Activated T-cell treated with anti-CD3 and anti-CD28 coated beads, Interleukin-2, amount 50 U/mL, for 24 hours (primary cell): ENCODE measurements at regions not wholly inside any gene's neighbourhood (a gene's known extent, or its start where the extent isn't known, plus 50 kb on each side); places are given as distances from the start of the nearest gene placed in this dataset.

ENCODE experiments used
- DNase-seq: peaks from one replicate; pipeline ENCODE4 v3.0.0-alpha.2; 2020
- H3K27ac Mint-ChIP-seq: 2 replicates; pipeline ENCODE4 v1.8.0; 2020; ENCODE audit warnings: mild to moderate bottlenecking, mixed read lengths
- H3K27me3 Mint-ChIP-seq: 2 replicates; pipeline ENCODE4 v1.8.0; 2020; ENCODE audit warnings: mixed read lengths
- H3K36me3 Mint-ChIP-seq: 2 replicates; pipeline ENCODE4 v1.8.0; 2020; ENCODE audit warnings: low read depth, mixed read lengths
- H3K4me1 Mint-ChIP-seq: 2 replicates; pipeline ENCODE4 v1.8.0; 2020; ENCODE audit warnings: low read depth, mixed read lengths
- H3K4me3 Mint-ChIP-seq: 2 replicates; pipeline ENCODE4 v1.8.0; 2020; ENCODE audit warnings: mild to moderate bottlenecking, moderate library complexity, mixed read lengths
- H3K9me3 Mint-ChIP-seq: 2 replicates; pipeline ENCODE4 v1.8.0; 2020; ENCODE audit warnings: mixed read lengths

GRCh38 chr11:25902476-25902875 is 429.5 kb upstream of the ANO3 start:
- DNase-seq = no peak
- H3K27ac Mint-ChIP-seq = no peak overlapping the region
- H3K27me3 Mint-ChIP-seq = no peaks in the 10 kb centered on the region
- H3K36me3 Mint-ChIP-seq = no peaks in the 10 kb centered on the region
- no peak overlapping the region for H3K4me3 Mint-ChIP-seq
- peaks cover 7% of the 10 kb centered on the region for H3K9me3 Mint-ChIP-seq
- no peaks in the 10 kb centered on the region for H3K4me1 Mint-ChIP-seq

GRCh38 chr11:25908726-25909125 is 423.2 kb upstream of the ANO3 start:
- Mint-ChIP-seq H3K4me1 (no peaks in the 10 kb centered on the region), H3K36me3 (no peaks in the 10 kb centered on the region), H3K27me3 (no peaks in the 10 kb centered on the region)

DNA sequence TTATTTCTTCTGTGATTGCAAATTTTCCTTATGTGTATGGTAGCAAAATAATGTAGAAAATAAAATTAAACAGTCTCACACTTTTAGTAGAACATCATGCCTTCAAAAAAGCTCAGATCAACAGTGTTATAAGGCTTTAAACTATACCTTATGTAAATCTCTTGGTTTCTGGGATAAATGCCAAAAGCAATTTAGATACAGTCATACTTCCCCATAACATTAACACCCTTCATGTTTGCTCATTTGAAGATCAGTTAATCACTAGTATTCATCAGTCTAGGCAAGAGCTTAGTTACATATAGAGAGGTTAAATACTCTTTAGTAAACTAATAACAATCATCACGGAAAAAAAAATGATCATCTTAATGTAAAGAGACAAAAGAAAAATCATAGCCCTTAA is 421.8 kb upstream of the ANO3 start:
- Mint-ChIP-seq H3K27ac (no peak overlapping the region), H3K9me3 (peaks cover 13% of the 10 kb centered on the region), H3K27me3 (no peaks in the 10 kb centered on the region), H3K36me3 (no peaks in the 10 kb centered on the region), H3K4me1 (no peaks in the 10 kb centered on the region), H3K4me3 (no peak overlapping the region)
- no peak for DNase-seq

More at GRCh38 chr11:25908726-25909125, 423.2 kb upstream of the ANO3 start:
- H3K9me3 Mint-ChIP-seq = peaks cover 4% of the 10 kb centered on the region
- no peak overlapping the region for H3K4me3 Mint-ChIP-seq
- no peak for DNase-seq
- no peak overlapping the region for H3K27ac Mint-ChIP-seq

- Mint-ChIP-seq H3K36me3 (no peaks in the 10 kb centered on the region), H3K4me3 (no peak overlapping the region), H3K27ac (no peak overlapping the region), H3K9me3 (peaks cover 30% of the 10 kb centered on the region), H3K27me3 (no peaks in the 10 kb centered on the region), H3K4me1 (no peaks in the 10 kb centered on the region)
- no peak for DNase-seq
Observed at GRCh38 chr11:25920356-25920755, 411.6 kb upstream of the ANO3 start.

- H3K9me3 Mint-ChIP-seq = peaks cover 23% of the 10 kb centered on the region
- no peak overlapping the region for H3K27ac Mint-ChIP-seq
- H3K4me1 Mint-ChIP-seq = no peaks in the 10 kb centered on the region
- H3K4me3 Mint-ChIP-seq = no peak overlapping the region
- DNase-seq = no peak
- H3K36me3 Mint-ChIP-seq = no peaks in the 10 kb centered on the region
- no peaks in the 10 kb centered on the region for H3K27me3 Mint-ChIP-seq
Observed at GRCh38 chr11:25924586-25924985, 407.3 kb upstream of the ANO3 start.

- Mint-ChIP-seq H3K4me3 (no peak overlapping the region), H3K9me3 (peaks cover 23% of the 10 kb centered on the region), H3K27me3 (no peaks in the 10 kb centered on the region), H3K27ac (no peak overlapping the region), H3K4me1 (no peaks in the 10 kb centered on the region), H3K36me3 (no peaks in the 10 kb centered on the region)
- DNase-seq = no peak
Observed at GRCh38 chr11:25925359-25925758, 406.6 kb upstream of the ANO3 start.

DNA sequence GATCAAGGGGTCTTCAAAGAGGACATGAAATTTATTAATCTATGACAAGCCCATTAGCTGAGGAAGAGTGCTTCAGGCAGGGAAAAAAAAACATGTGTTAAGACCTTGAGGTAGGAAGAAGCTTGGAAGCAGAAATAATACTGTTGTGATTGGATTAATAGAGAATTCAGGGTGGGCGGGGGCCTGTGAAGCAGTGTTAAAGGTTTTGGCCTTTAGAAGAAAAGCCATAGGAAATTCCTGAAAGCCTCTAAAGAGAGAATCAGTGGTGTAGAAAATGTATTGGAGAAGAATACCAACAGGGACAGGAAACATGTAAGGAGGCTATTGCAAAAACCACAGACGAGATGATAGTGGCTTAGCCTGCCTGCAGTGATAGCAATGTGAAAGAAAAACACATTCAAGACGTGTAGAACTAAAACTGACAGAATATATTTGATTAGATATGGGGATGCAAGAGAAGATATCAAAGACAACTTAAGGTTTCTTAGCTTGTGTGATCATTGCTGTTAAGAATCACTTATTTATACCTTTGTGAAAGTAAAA is 404.4 kb upstream of the ANO3 start:
- peaks cover 21% of the 10 kb centered on the region for H3K9me3 Mint-ChIP-seq
- H3K4me1 Mint-ChIP-seq = no peaks in the 10 kb centered on the region
- no peak for DNase-seq
- H3K36me3 Mint-ChIP-seq = no peaks in the 10 kb centered on the region
- H3K4me3 Mint-ChIP-seq = no peak overlapping the region
- no peaks in the 10 kb centered on the region for H3K27me3 Mint-ChIP-seq
- H3K27ac Mint-ChIP-seq = no peak overlapping the region

DNA sequence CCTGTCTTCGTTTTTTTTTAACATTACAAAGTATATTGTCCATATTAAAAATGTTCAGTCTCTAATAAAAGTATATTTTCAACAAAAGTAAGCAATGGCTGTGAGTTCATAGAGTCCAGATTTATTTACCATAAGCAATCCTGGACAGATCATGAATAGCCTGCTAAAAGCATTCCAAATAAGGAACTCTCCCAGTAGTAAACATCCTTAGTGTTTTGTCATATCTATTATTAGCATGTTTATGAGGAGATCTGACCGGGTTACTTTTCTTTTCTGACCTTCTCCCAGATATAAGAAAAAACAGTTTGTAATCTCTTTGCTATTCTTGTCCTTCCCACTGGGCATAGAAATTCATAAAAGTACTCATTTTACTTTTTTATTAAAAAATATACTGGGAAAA is 403.9 kb upstream of the ANO3 start:
- H3K9me3 Mint-ChIP-seq = peaks cover 17% of the 10 kb centered on the region
- H3K4me3 Mint-ChIP-seq = no peak overlapping the region
- no peaks in the 10 kb centered on the region for H3K36me3 Mint-ChIP-seq
- H3K4me1 Mint-ChIP-seq = no peaks in the 10 kb centered on the region
- no peak for DNase-seq
- H3K27me3 Mint-ChIP-seq = no peaks in the 10 kb centered on the region
- H3K27ac Mint-ChIP-seq = no peak overlapping the region

GRCh38 chr11:25938952-25939351 is 393.0 kb upstream of the ANO3 start:
- H3K27ac Mint-ChIP-seq = no peak overlapping the region
- no peak overlapping the region for H3K4me3 Mint-ChIP-seq
- DNase-seq = no peak
- H3K27me3 Mint-ChIP-seq = no peaks in the 10 kb centered on the region
- no peaks in the 10 kb centered on the region for H3K36me3 Mint-ChIP-seq
- peaks cover 12% of the 10 kb centered on the region for H3K9me3 Mint-ChIP-seq
- no peaks in the 10 kb centered on the region for H3K4me1 Mint-ChIP-seq

- no peak overlapping the region for H3K27ac Mint-ChIP-seq
- H3K9me3 Mint-ChIP-seq = peaks cover 10% of the 10 kb centered on the region
- no peaks in the 10 kb centered on the region for H3K36me3 Mint-ChIP-seq
- DNase-seq = no peak
- H3K27me3 Mint-ChIP-seq = no peaks in the 10 kb centered on the region
- H3K4me1 Mint-ChIP-seq = no peaks in the 10 kb centered on the region
- no peak overlapping the region for H3K4me3 Mint-ChIP-seq
Observed at GRCh38 chr11:25939691-25940090, 392.2 kb upstream of the ANO3 start.

GRCh38 chr11:25941353-25941752 is 390.6 kb upstream of the ANO3 start:
- Mint-ChIP-seq H3K27ac (no peak overlapping the region), H3K9me3 (peaks cover 8% of the 10 kb centered on the region), H3K27me3 (no peaks in the 10 kb centered on the region), H3K4me1 (no peaks in the 10 kb centered on the region), H3K36me3 (no peaks in the 10 kb centered on the region), H3K4me3 (no peak overlapping the region)
- no peak for DNase-seq

DNA sequence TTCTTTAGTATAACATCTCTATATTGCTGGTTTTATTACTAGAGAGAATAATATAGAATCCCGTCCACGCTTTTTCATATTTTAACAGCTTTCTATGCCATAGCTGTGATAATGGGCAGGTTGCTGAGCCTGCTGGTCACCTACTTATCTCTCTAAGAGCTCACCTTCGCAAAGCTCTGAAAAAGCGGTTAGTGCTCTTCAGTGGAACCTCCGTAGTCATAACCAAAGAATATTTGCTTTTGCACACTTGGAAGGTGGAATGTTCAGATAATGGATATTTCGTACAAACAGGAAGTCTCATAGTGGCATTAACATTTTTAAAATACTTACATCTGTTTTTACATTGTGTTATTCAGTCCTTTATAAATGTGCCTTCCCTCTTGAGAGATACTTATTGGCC is 388.9 kb upstream of the ANO3 start:
- Mint-ChIP-seq H3K9me3 (peaks cover 7% of the 10 kb centered on the region), H3K4me1 (no peaks in the 10 kb centered on the region), H3K27me3 (no peaks in the 10 kb centered on the region), H3K4me3 (no peak overlapping the region), H3K27ac (no peak overlapping the region), H3K36me3 (no peaks in the 10 kb centered on the region)
- DNase-seq = no peak

GRCh38 chr11:25943777-25944661 is 387.9 kb upstream of the ANO3 start:
- Mint-ChIP-seq H3K4me1 (no peaks in the 10 kb centered on the region), H3K27ac (no peak overlapping the region), H3K27me3 (no peaks in the 10 kb centered on the region), H3K4me3 (no peak overlapping the region), H3K36me3 (no peaks in the 10 kb centered on the region), H3K9me3 (peaks cover 5% of the 10 kb centered on the region)
- no peak for DNase-seq

GRCh38 chr11:25949918-25950317 is 382.0 kb upstream of the ANO3 start:
- H3K4me3 Mint-ChIP-seq = no peak overlapping the region
- peaks cover 9% of the 10 kb centered on the region for H3K9me3 Mint-ChIP-seq
- H3K27me3 Mint-ChIP-seq = no peaks in the 10 kb centered on the region
- DNase-seq = no peak
- no peak overlapping the region for H3K27ac Mint-ChIP-seq
- H3K4me1 Mint-ChIP-seq = no peaks in the 10 kb centered on the region
- H3K36me3 Mint-ChIP-seq = no peaks in the 10 kb centered on the region

- DNase-seq = no peak
- H3K4me3 Mint-ChIP-seq = no peak overlapping the region
- no peaks in the 10 kb centered on the region for H3K4me1 Mint-ChIP-seq
- H3K27ac Mint-ChIP-seq = no peak overlapping the region
- no peaks in the 10 kb centered on the region for H3K27me3 Mint-ChIP-seq
- H3K36me3 Mint-ChIP-seq = no peaks in the 10 kb centered on the region
- H3K9me3 Mint-ChIP-seq = peaks cover 14% of the 10 kb centered on the region
Observed at GRCh38 chr11:25953006-25953405, 378.9 kb upstream of the ANO3 start.
